CD14-positive monocyte (primary cell): ENCODE measurements at regions not wholly inside any gene's neighbourhood (a gene's known extent, or its start where the extent isn't known, plus 50 kb on each side); places are given as distances from the start of the nearest gene placed in this dataset.

ENCODE experiments used
- DNase-seq, 3 donors: peaks; one replicate each; pipeline ENCODE4 v3.0.0-alpha.2; 2011 to 2022
- H2AFZ ChIP-seq: 2 replicates; pipeline ENCODE4 v1.6.0; 2012; ENCODE audit warnings: mild to moderate bottlenecking, low read depth, low read length, inconsistent platforms; ENCODE audit not compliant: insufficient read depth, poor library complexity, severe bottlenecking
- H3K27ac ChIP-seq, 2 donors: 1 replicate in 1 of 2; 2 replicates in 1 of 2; pipeline ENCODE4 v1.5.1; 2012 to 2013; ENCODE audit warnings: low read length in 2 of 2, control low read depth in 1 of 2, inconsistent platforms in 1 of 2, low read depth in 1 of 2, mild to moderate bottlenecking in 1 of 2
- H3K27me3 ChIP-seq, 2 donors: one replicate each; pipeline versions ENCODE4 v1.6.0 to v1.6.1; 2011 to 2013; ENCODE audit warnings: low read length in 2 of 2; ENCODE audit not compliant: control insufficient read depth in 2 of 2, insufficient read depth in 2 of 2
- H3K36me3 ChIP-seq, 2 donors: replicated peaks in 1 of 2; 1 replicate in 1 of 2; 2 replicates in 1 of 2; pipeline versions ENCODE4 v1.5.1 to v1.6.1; 2012 to 2013; ENCODE audit warnings: low read length in 2 of 2, control low read depth in 1 of 2, inconsistent platforms in 1 of 2, mild to moderate bottlenecking in 1 of 2; ENCODE audit not compliant: insufficient read depth in 2 of 2, control insufficient read depth in 1 of 2
- H3K4me1 ChIP-seq, 2 donors: 1 replicate in 1 of 2; 2 replicates in 1 of 2; pipeline versions ENCODE4 v1.5.1 to v1.6.1; 2012 to 2013; ENCODE audit warnings: low read length in 2 of 2, control low read depth in 1 of 2, inconsistent platforms in 1 of 2, mild to moderate bottlenecking in 1 of 2, moderate library complexity in 1 of 2; ENCODE audit not compliant: insufficient read depth in 2 of 2, control insufficient read depth in 1 of 2
- H3K4me2 ChIP-seq: replicated peaks from 2 replicates; pipeline ENCODE3; 2012; ENCODE audit warnings: low read length, moderate library complexity, mild to moderate bottlenecking; ENCODE audit not compliant: poor library complexity, severe bottlenecking; ENCODE audit errors: extremely low read depth
- H3K4me3 ChIP-seq, 3 experiments: fragments of 200-600 bp in 1 of 3; sonication (generic) in 1 of 3; replicated peaks in 1 of 3; 1 replicate in 2 of 3; 2 replicates in 1 of 3; pipeline ENCODE4 v1.5.1; 2011 to 2013; ENCODE audit warnings: low read length in 3 of 3, mild to moderate bottlenecking in 3 of 3, control low read depth in 2 of 3, low read depth in 2 of 3, inconsistent platforms in 1 of 3, moderate library complexity in 1 of 3
- H3K79me2 ChIP-seq: 2 replicates; pipeline ENCODE4 v1.6.0; 2012; ENCODE audit warnings: mild to moderate bottlenecking, control low read depth, inconsistent platforms, low read length, moderate library complexity; ENCODE audit not compliant: insufficient read depth
- H3K9ac ChIP-seq: 2 replicates; pipeline ENCODE4 v1.6.0; 2017; ENCODE audit warnings: low read length, mild to moderate bottlenecking; ENCODE audit not compliant: insufficient read depth, poor library complexity, severe bottlenecking
- H3K9me3 ChIP-seq, 2 donors: replicated peaks in 1 of 2; 1 replicate in 1 of 2; 2 replicates in 1 of 2; pipeline versions ENCODE4 v1.5.1 to v1.6.1; 2012 to 2013; ENCODE audit warnings: low read length in 2 of 2, control low read depth in 1 of 2; ENCODE audit not compliant: control insufficient read depth in 1 of 2, insufficient read depth in 1 of 2
- H4K20me1 ChIP-seq: 2 replicates; pipeline ENCODE4 v1.6.0; 2012; ENCODE audit warnings: mild to moderate bottlenecking, low read length, control low read depth, moderate library complexity; ENCODE audit not compliant: insufficient read depth
- H3K27ac Mint-ChIP-seq, 7 donors: one replicate each; pipeline ENCODE4 v1.8.0; 2020; ENCODE audit warnings: mild to moderate bottlenecking in 7 of 7, mixed read lengths in 7 of 7, moderate library complexity in 6 of 7, inconsistent platforms in 2 of 7
- H3K27me3 Mint-ChIP-seq, 3 donors: one replicate each; pipeline ENCODE4 v1.8.0; 2021 to 2022; ENCODE audit warnings: low read depth in 3 of 3, mild to moderate bottlenecking in 3 of 3, mixed read lengths in 3 of 3, moderate library complexity in 3 of 3, inconsistent platforms in 1 of 3
- H3K36me3 Mint-ChIP-seq, 2 donors: one replicate each; pipeline ENCODE4 v1.8.0; 2020; ENCODE audit warnings: mixed read lengths in 2 of 2, inconsistent platforms in 1 of 2, mild to moderate bottlenecking in 1 of 2
- H3K4me1 Mint-ChIP-seq: one replicate; pipeline ENCODE4 v1.8.0; 2020; ENCODE audit warnings: mild to moderate bottlenecking, mixed read lengths
- H3K4me3 Mint-ChIP-seq, 2 donors: one replicate each; pipeline ENCODE4 v1.8.0; 2020; ENCODE audit warnings: mild to moderate bottlenecking in 2 of 2, mixed read lengths in 2 of 2, moderate library complexity in 1 of 2
- H3K9me3 Mint-ChIP-seq, 7 donors: one replicate each; pipeline ENCODE4 v1.8.0; 2020 to 2022; ENCODE audit warnings: mixed read lengths in 7 of 7, mild to moderate bottlenecking in 6 of 7, moderate library complexity in 6 of 7, inconsistent platforms in 2 of 7
- WGBS: methylation state at CpG from one replicate; pipeline ENCODE4 v1.1.5; 2013; ENCODE audit warnings: missing lambda C conversion rate; ENCODE audit not compliant: insufficient coverage; 5-methylcytosine and 5-hydroxymethylcytosine counted together
- intact Hi-C, 2 donors: fragments of 100-400 bp; cut with micrococcal nuclease; formaldehyde crosslinking; loops; one replicate each; pipeline versions ENCODE4 v1.15.0 to v1.15.1; 2023
- TF ChIP-seq, protein P1 (sequence below): fragments of 200-600 bp; IDR thresholded peaks from one replicate; pipeline ENCODE4 v1.8.0; 2022; ENCODE audit warnings: antibody characterized with exemption, mild to moderate bottlenecking

DNA sequence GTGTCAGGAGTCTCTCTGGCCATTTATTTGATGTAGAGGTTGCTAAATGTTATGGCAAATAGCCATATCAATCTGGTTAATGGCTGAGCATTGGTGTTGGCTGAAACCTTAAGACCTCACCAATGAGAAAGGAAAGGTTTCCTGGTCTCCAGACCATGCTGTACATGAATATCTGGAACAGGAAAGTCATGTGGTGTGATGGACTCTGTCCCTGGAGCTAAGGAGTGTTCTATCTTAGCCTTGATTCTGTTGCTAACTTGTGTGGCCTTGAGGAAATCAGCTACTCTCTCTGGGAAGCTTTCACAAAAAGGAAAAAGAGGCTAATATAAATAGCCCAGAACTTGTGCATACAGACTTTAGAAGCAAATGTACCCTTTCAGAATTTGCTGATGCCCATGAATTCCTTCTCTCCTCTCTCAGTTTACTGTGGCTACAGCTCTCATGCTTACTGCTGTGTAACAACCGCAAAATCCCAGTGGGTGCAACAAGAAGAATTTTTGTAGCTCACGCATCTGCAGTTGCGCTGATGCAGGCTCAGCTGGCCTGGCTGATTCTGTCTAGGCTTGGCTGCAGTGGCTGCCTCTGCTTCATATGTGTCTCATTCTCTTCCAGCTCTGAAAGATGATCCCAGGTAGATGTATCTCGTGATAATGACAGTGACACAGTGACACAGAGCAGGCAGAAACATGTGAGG, 287.5 kb downstream of the NPIPA8 start:
- TF ChIP-seq, protein P1, sequence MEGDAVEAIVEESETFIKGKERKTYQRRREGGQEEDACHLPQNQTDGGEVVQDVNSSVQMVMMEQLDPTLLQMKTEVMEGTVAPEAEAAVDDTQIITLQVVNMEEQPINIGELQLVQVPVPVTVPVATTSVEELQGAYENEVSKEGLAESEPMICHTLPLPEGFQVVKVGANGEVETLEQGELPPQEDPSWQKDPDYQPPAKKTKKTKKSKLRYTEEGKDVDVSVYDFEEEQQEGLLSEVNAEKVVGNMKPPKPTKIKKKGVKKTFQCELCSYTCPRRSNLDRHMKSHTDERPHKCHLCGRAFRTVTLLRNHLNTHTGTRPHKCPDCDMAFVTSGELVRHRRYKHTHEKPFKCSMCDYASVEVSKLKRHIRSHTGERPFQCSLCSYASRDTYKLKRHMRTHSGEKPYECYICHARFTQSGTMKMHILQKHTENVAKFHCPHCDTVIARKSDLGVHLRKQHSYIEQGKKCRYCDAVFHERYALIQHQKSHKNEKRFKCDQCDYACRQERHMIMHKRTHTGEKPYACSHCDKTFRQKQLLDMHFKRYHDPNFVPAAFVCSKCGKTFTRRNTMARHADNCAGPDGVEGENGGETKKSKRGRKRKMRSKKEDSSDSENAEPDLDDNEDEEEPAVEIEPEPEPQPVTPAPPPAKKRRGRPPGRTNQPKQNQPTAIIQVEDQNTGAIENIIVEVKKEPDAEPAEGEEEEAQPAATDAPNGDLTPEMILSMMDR, result no peak
- H3K36me3 Mint-ChIP-seq, result no peaks in the 10 kb centered on the region
- Histone ChIP-seq H3K4me1 (no peaks in the 10 kb centered on the region), H3K4me2 (no peak overlapping the region), H4K20me1 (no peaks in the 10 kb centered on the region), H3K27me3 (no peaks in the 10 kb centered on the region), H3K27ac (no peak overlapping the region), H3K4me3 (no peak overlapping the region), H3K9me3 (no peaks in the 10 kb centered on the region), H2AFZ (no peak overlapping the region), H3K36me3 (no peaks in the 10 kb centered on the region), H3K9ac (no peak overlapping the region), H3K79me2 (no peaks in the 10 kb centered on the region)
- 96% methylated on average over 4 of the region's 4 CpGs for WGBS
- peaks cover 1 to 4% (median 4%) of the 10 kb centered on the region in 3 donors for H3K27me3 Mint-ChIP-seq
- H3K4me1 Mint-ChIP-seq, result no peaks in the 10 kb centered on the region
- no peak for DNase-seq
- intact Hi-C loops, result no loop called here
- no peak overlapping the region for H3K27ac Mint-ChIP-seq
- H3K4me3 Mint-ChIP-seq, result no peak overlapping the region
- peaks cover 0 to 4% (median 3%) of the 10 kb centered on the region in 7 donors for H3K9me3 Mint-ChIP-seq

DNA sequence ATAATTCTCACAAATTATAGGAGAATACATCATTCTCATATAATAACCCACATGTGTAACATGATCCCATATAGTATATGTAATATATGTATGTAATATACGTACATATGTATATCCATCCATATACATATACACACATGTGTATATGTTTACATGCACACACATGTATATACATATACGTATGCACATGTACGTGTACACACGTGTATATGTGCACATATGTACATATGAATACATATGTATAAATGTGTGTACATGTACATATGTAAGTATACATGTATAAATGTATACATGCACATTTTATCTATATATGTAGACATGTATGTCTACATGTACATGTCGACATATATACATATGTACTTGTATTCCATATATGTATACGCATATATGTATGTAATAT, 288.8 kb downstream of the NPIPA8 start:
- H3K36me3 ChIP-seq, result no peaks in the 10 kb centered on the region
- Mint-ChIP-seq H3K9me3 (peaks cover 0 to 4% (median 3%) of the 10 kb centered on the region in 7 donors), H3K36me3 (no peaks in the 10 kb centered on the region), H3K4me3 (no peak overlapping the region), H3K27ac (no peak overlapping the region), H3K4me1 (no peaks in the 10 kb centered on the region), H3K27me3 (peaks cover 1 to 5% (median 4%) of the 10 kb centered on the region in 3 donors)
- TF ChIP-seq, protein P1, result no peak
- no peaks in the 10 kb centered on the region for H3K4me1 ChIP-seq
- H3K4me3 ChIP-seq, result no peak overlapping the region
- no peak overlapping the region for H2AFZ ChIP-seq
- no peak for DNase-seq
- no peak overlapping the region for H3K9ac ChIP-seq
- WGBS, result no CpG with 5 or more reads among the region's 6 CpGs
- H4K20me1 ChIP-seq, result no peaks in the 10 kb centered on the region
- intact Hi-C loops, result no loop called here
- no peaks in the 10 kb centered on the region for H3K27me3 ChIP-seq
- no peak overlapping the region for H3K27ac ChIP-seq
- no peaks in the 10 kb centered on the region for H3K79me2 ChIP-seq
- no peaks in the 10 kb centered on the region for H3K9me3 ChIP-seq
- no peak overlapping the region for H3K4me2 ChIP-seq
